Neural cell (in vitro differentiated cells): ENCODE measurements at regions not wholly inside any gene's neighbourhood (a gene's known extent, or its start where the extent isn't known, plus 50 kb on each side); places are given as distances from the start of the nearest gene placed in this dataset.

Experiments used
- H2AFZ ChIP-seq: fragments of 200-600, 300-800 bp; sonication (generic), shearing (Covaris generic); 2 replicates; pipeline ENCODE4 v1.6.0; 2014; ENCODE audit warnings: low read depth, mild to moderate bottlenecking, antibody characterized with exemption, low read length, moderate library complexity
- H3F3A ChIP-seq: fragments of 200-600 bp; shearing (Covaris generic); 2 replicates; pipeline ENCODE4 v1.6.1; 2016; ENCODE audit warnings: mild to moderate bottlenecking, moderate library complexity, mixed read lengths, antibody characterized with exemption, low read length; ENCODE audit not compliant: insufficient read depth, poor library complexity, severe bottlenecking
- H3K27ac ChIP-seq: fragments of 200-600, 300-800 bp; sonication (generic), shearing (Covaris generic); 2 replicates; pipeline ENCODE4 v1.5.1; 2014; ENCODE audit warnings: mild to moderate bottlenecking, low read length, moderate library complexity
- H3K27me3 ChIP-seq: fragments of 300-800, 200-600 bp; sonication (generic), shearing (Covaris generic); 2 replicates; pipeline ENCODE4 v1.6.0; 2014; ENCODE audit warnings: mild to moderate bottlenecking, low read depth, low read length, moderate library complexity; ENCODE audit not compliant: insufficient read depth
- H3K36me3 ChIP-seq: fragments of 300-800, 200-600 bp; sonication (generic), shearing (Covaris generic); 2 replicates; pipeline ENCODE4 v1.5.1; 2014; ENCODE audit warnings: mild to moderate bottlenecking, antibody characterized with exemption, low read length, moderate library complexity; ENCODE audit not compliant: insufficient read depth
- H3K4me2 ChIP-seq: fragments of 300-800, 200-600 bp; sonication (generic), shearing (Covaris generic); 2 replicates; pipeline ENCODE4 v1.6.0; 2014; ENCODE audit warnings: mild to moderate bottlenecking, low read length
- H3K4me3 ChIP-seq: fragments of 300-800, 200-600 bp; sonication (generic), shearing (Covaris generic); 2 replicates; pipeline ENCODE4 v1.5.1; 2014; ENCODE audit warnings: mild to moderate bottlenecking, low read length, moderate library complexity
- H3K79me2 ChIP-seq: fragments of 200-600 bp; shearing (Covaris generic); replicated peaks from 2 replicates; pipeline ENCODE4 v1.6.0; 2014; ENCODE audit warnings: mild to moderate bottlenecking, low read length, moderate library complexity; ENCODE audit not compliant: insufficient read depth
- H3K9ac ChIP-seq: fragments of 300-800, 200-600 bp; sonication (generic), shearing (Covaris generic); 2 replicates; pipeline ENCODE4 v1.6.1; 2016; ENCODE audit warnings: mild to moderate bottlenecking, low read length, mixed read lengths
- H3K9me2 ChIP-seq: fragments of 200-600 bp; shearing (Covaris generic); 2 replicates; pipeline ENCODE4 v1.6.1; 2016; ENCODE audit warnings: mild to moderate bottlenecking, low read length, mixed read lengths; ENCODE audit not compliant: insufficient read depth
- H3K9me3 ChIP-seq: fragments of 200-600, 300-800 bp; sonication (generic), shearing (Covaris generic); 2 replicates; pipeline ENCODE4 v1.6.1; 2016; ENCODE audit warnings: mild to moderate bottlenecking, mixed run types, low read length, moderate library complexity, mixed read lengths
- H4K20me1 ChIP-seq: fragments of 200-600 bp; shearing (Covaris generic); 2 replicates; pipeline ENCODE4 v1.6.1; 2016; ENCODE audit warnings: mild to moderate bottlenecking, mixed run types; ENCODE audit not compliant: insufficient read depth
- CTCF ChIP-seq: fragments of 450-650 bp; IDR thresholded peaks from 2 replicates; pipeline ENCODE4 v1.5.1; 2014; ENCODE audit warnings: antibody characterized with exemption, mild to moderate bottlenecking, moderate library complexity; ENCODE audit not compliant: poor library complexity, severe bottlenecking
- EP300 ChIP-seq: fragments of 450-650 bp; conservative IDR thresholded peaks from 2 replicates; pipeline ENCODE4 v1.6.1; 2014; ENCODE audit warnings: antibody characterized with exemption, mild to moderate bottlenecking, moderate library complexity; ENCODE audit not compliant: poor library complexity, severe bottlenecking
- EZH2 ChIP-seq: fragments of 200-600, 300-800 bp; shearing (Covaris generic), sonication (generic); IDR thresholded peaks from 2 replicates; pipeline ENCODE4 v1.6.1; 2014; ENCODE audit warnings: antibody characterized with exemption, low read length, borderline replicate concordance, mild to moderate bottlenecking; ENCODE audit not compliant: insufficient read depth, poor library complexity, severe bottlenecking
- MXI1 ChIP-seq: fragments of 450-650 bp; conservative IDR thresholded peaks from 2 replicates; pipeline ENCODE4 v1.6.1; 2014; ENCODE audit warnings: antibody characterized with exemption, mild to moderate bottlenecking; ENCODE audit not compliant: poor library complexity, severe bottlenecking
- POLR2AphosphoS5 ChIP-seq: IDR thresholded peaks from 2 replicates; pipeline ENCODE4 v1.6.1; 2012
- RAD21 ChIP-seq: fragments of 450-650 bp; conservative IDR thresholded peaks from 2 replicates; pipeline ENCODE4 v1.6.1; 2014; ENCODE audit warnings: antibody characterized with exemption, mild to moderate bottlenecking, moderate library complexity
- SMC3 ChIP-seq: fragments of 450-650 bp; conservative IDR thresholded peaks from 2 replicates; pipeline ENCODE4 v1.6.1; 2014; ENCODE audit warnings: antibody characterized with exemption, mild to moderate bottlenecking, moderate library complexity; ENCODE audit not compliant: poor library complexity
- TAF1 ChIP-seq: IDR thresholded peaks from 2 replicates; pipeline ENCODE4 v1.6.1; 2012; ENCODE audit warnings: low read depth
- TF ChIP-seq, protein P1 (sequence below): IDR thresholded peaks from 2 replicates; pipeline ENCODE4 v1.6.1; 2012; ENCODE audit warnings: borderline replicate concordance

- H2AFZ ChIP-seq, result no peak overlapping the region
- TF ChIP-seq CTCF, result no peak
- TF ChIP-seq, protein P1, sequence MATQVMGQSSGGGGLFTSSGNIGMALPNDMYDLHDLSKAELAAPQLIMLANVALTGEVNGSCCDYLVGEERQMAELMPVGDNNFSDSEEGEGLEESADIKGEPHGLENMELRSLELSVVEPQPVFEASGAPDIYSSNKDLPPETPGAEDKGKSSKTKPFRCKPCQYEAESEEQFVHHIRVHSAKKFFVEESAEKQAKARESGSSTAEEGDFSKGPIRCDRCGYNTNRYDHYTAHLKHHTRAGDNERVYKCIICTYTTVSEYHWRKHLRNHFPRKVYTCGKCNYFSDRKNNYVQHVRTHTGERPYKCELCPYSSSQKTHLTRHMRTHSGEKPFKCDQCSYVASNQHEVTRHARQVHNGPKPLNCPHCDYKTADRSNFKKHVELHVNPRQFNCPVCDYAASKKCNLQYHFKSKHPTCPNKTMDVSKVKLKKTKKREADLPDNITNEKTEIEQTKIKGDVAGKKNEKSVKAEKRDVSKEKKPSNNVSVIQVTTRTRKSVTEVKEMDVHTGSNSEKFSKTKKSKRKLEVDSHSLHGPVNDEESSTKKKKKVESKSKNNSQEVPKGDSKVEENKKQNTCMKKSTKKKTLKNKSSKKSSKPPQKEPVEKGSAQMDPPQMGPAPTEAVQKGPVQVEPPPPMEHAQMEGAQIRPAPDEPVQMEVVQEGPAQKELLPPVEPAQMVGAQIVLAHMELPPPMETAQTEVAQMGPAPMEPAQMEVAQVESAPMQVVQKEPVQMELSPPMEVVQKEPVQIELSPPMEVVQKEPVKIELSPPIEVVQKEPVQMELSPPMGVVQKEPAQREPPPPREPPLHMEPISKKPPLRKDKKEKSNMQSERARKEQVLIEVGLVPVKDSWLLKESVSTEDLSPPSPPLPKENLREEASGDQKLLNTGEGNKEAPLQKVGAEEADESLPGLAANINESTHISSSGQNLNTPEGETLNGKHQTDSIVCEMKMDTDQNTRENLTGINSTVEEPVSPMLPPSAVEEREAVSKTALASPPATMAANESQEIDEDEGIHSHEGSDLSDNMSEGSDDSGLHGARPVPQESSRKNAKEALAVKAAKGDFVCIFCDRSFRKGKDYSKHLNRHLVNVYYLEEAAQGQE, result no peak
- no peak for TF ChIP-seq SMC3
- no peak for TF ChIP-seq POLR2AphosphoS5
- no peak for TF ChIP-seq EP300
- TF ChIP-seq EZH2, result no peak
- no peak for TF ChIP-seq RAD21
- no peak for TF ChIP-seq TAF1
- no peak for TF ChIP-seq MXI1
Observed at GRCh38 chr1:218898921-218899320, 274.8 kb upstream of the LYPLAL1 start.

DNA sequence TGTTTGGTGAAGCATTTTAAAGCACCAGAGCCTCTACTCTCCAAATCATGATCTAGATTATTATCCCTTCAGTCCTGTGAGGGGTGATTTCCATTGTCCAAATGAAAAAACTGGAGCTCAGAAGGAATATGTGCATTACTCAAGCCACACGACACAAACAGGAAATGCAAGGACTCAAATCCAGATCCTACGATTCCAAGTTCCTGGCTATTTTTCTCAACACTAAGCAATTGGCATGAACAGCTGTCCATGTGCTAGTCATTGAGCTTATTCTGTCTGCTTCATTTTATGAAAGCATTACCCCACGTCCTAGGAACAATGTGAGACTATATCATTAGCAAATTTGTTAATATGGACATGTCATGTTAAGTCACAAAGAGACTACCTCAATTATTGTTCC lies 273.1 kb upstream of the LYPLAL1 start:
- H3K36me3 ChIP-seq, result no peaks in the 10 kb centered on the region

More at GRCh38 chr1:218898921-218899320, 274.8 kb upstream of the LYPLAL1 start:
- Histone ChIP-seq H3F3A (no peaks in the 10 kb centered on the region), H4K20me1 (no peaks in the 10 kb centered on the region), H3K27me3 (no peaks in the 10 kb centered on the region), H3K9me3 (no peaks in the 10 kb centered on the region), H3K36me3 (no peaks in the 10 kb centered on the region), H3K9me2 (no peaks in the 10 kb centered on the region), H3K4me3 (no peak overlapping the region), H3K9ac (no peak overlapping the region), H3K79me2 (no peaks in the 10 kb centered on the region), H3K27ac (no peak overlapping the region), H3K4me2 (no peak overlapping the region)

More for the DNA sequence above, 273.1 kb upstream of the LYPLAL1 start:
- no peaks in the 10 kb centered on the region for H3F3A ChIP-seq
- no peaks in the 10 kb centered on the region for H3K9me2 ChIP-seq
- no peak overlapping the region for H3K9ac ChIP-seq
- no peak overlapping the region for H3K27ac ChIP-seq
- no peaks in the 10 kb centered on the region for H3K79me2 ChIP-seq
- no peaks in the 10 kb centered on the region for H3K27me3 ChIP-seq
- H3K9me3 ChIP-seq, result no peaks in the 10 kb centered on the region
- no peaks in the 10 kb centered on the region for H4K20me1 ChIP-seq
- TF ChIP-seq EZH2, result no peak
- no peak for TF ChIP-seq POLR2AphosphoS5
- no peak for TF ChIP-seq EP300
- TF ChIP-seq TAF1, result no peak
- no peak overlapping the region for H3K4me2 ChIP-seq
- H2AFZ ChIP-seq, result no peak overlapping the region
- no peak overlapping the region for H3K4me3 ChIP-seq
